ENCODE measurements at regions not wholly inside any gene's neighbourhood (a gene's known extent, or its start where the extent isn't known, plus 50 kb on each side); places are given as distances from the start of the nearest gene placed in this dataset.

DNA sequence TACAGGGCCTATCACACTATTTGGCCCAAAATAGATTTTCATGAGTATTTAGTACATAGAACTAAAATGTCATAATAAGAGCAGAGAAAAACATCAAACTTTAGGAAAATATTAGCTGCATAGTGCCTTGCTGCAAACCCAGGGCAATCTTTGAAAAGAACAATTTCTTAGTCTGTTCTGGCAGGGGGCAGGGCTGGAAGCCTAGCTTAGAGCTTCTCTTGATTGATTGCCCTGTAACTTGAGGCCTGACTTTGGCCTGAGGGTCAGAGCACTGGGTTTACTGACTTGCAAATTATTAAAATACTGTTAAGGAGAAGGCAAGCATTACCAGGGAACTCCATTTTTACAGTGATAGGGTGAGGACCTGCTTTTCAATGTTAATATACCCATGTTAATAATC lies 115.8 kb upstream of the SPAG17 start:
- TF ChIP-seq POLR2A (IDR thresholded peaks at IDR 0.05; ENCODE audit: low read depth, low read length): no peak
- TF ChIP-seq POLR2AphosphoS5 (IDR thresholded peaks at IDR 0.05; ENCODE audit: low read depth, low read length): no peak

Data from GM12891 (cell line).